Cardiac fibroblast (primary cell): ENCODE measurements at regions not wholly inside any gene's neighbourhood (a gene's known extent, or its start where the extent isn't known, plus 50 kb on each side); places are given as distances from the start of the nearest gene placed in this dataset.

Source experiments
- DNase-seq, 2 donors: peaks; one replicate each; pipeline versions ENCODE4 v3.0.0 to v3.0.0-alpha.2; 2010; ENCODE audit warnings: low read depth in 2 of 2
- H3K4me3 ChIP-seq, 2 donors: replicated peaks in 1 of 2; 1 replicate in 1 of 2; 2 replicates in 1 of 2; pipeline ENCODE4 v1.5.1; 2011; ENCODE audit warnings: low read depth in 2 of 2, low read length in 2 of 2, mild to moderate bottlenecking in 2 of 2, moderate library complexity in 1 of 2
- TF ChIP-seq, protein P1 (sequence below): IDR thresholded peaks from one replicate; pipeline ENCODE4 v1.5.1; 2011; ENCODE audit warnings: low read depth, mild to moderate bottlenecking, low read length, inconsistent platforms

DNA sequence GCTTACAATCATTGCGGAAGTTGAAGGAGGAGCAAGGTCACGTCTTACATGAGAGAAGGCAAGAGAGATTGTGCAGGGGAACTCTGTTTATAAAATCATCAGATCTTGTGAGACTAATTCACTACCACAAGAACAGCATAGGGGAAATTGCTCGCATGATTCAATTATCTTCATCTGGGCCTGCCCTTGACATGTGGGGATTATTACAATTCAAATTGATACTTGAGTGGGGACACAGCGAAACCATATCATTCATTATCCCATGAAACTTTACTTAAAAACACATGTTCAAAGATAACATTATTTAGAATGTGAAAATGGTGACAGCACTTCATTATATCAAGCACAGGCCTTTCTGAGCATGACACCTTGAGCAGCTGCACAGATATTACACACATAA is 1087.8 kb downstream of the C4orf33 start:
- TF ChIP-seq, protein P1, sequence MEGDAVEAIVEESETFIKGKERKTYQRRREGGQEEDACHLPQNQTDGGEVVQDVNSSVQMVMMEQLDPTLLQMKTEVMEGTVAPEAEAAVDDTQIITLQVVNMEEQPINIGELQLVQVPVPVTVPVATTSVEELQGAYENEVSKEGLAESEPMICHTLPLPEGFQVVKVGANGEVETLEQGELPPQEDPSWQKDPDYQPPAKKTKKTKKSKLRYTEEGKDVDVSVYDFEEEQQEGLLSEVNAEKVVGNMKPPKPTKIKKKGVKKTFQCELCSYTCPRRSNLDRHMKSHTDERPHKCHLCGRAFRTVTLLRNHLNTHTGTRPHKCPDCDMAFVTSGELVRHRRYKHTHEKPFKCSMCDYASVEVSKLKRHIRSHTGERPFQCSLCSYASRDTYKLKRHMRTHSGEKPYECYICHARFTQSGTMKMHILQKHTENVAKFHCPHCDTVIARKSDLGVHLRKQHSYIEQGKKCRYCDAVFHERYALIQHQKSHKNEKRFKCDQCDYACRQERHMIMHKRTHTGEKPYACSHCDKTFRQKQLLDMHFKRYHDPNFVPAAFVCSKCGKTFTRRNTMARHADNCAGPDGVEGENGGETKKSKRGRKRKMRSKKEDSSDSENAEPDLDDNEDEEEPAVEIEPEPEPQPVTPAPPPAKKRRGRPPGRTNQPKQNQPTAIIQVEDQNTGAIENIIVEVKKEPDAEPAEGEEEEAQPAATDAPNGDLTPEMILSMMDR, result no peak
- H3K4me3 ChIP-seq, result no peak overlapping the region
- DNase-seq, result no peak

DNA sequence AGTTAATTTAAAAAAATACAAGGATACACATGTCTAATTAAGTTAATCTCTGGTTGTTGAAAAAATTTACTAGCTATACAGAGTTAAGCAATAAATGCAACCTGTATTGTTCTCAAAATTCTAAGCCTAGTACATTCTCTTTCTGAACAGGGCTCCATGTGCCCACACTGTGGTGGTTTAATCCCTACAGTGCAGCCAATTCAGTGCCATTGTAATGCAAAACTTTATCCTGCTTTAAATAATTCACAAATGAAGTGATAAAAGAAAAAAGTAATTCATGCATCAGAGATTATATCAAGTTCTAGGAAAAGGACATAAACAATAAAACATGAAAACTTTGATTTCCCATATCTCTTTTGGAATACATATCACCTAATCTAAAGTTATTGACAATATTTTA is 1089.2 kb downstream of the C4orf33 start:
- TF ChIP-seq, protein P1, result no peak
- H3K4me3 ChIP-seq, result no peak overlapping the region
- no peak for DNase-seq

DNA sequence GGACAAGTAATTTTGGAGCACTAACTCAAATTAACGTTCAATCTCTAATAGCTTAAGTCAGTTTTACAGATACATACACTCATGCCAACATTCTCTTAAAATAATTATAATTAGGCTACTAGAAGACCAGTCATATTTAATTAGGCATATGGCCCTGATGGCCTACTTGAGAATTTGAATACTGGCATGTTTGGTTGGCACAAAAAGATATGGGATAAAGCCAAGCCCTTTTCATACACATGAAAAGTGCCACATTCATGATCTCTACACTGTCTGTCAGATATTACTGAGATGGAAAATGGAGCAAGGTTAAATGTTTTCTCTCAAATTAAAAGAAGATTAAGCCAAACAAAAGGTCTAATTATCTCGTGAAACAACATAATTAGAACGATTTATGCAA is 1091.0 kb downstream of the C4orf33 start:
- DNase-seq, result no peak
- TF ChIP-seq, protein P1, result no peak

DNA sequence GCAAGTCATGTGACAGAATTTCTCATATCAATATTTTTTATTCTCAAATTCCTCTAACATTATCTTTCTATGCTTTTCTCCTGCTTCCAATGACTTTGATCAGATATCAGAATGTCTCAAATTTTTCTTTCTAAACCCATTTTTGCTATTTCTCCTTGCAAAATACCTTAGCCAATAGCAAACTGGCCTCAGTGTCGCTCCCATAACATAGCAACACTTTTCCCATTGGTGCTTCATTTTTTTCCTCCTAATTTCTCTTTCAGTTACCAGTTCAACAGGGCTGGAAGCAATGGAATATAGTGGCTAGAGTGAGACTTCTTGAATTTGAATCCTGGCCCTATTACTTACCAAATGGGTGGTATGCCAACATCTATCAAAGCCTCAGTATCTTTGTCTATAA is 1091.6 kb downstream of the C4orf33 start:
- TF ChIP-seq, protein P1, result no peak
- DNase-seq, result no peak
- H3K4me3 ChIP-seq, result no peak overlapping the region

More for the DNA sequence above, 1091.0 kb downstream of the C4orf33 start:
- no peak overlapping the region for H3K4me3 ChIP-seq

DNA sequence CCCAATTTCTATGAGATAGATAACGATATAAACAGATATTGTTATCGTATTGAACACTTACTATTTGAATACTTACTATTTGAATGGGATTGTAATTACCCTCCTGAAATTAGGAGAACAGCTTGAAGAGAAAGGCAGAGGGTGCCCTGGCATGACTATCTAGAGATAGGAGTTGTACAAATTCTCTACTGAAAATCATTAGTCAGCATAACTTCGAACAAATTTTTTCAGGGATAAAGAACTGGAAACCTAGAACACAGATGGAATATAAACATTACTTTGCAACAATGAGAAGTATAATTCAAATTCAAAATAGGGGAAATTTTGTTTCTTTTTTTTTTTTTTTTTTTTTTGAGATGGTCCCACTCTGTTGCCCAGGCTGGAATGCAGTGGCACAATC is 1096.8 kb downstream of the C4orf33 start:
- no peak overlapping the region for H3K4me3 ChIP-seq
- TF ChIP-seq, protein P1, result no peak
- DNase-seq, result no peak

DNA sequence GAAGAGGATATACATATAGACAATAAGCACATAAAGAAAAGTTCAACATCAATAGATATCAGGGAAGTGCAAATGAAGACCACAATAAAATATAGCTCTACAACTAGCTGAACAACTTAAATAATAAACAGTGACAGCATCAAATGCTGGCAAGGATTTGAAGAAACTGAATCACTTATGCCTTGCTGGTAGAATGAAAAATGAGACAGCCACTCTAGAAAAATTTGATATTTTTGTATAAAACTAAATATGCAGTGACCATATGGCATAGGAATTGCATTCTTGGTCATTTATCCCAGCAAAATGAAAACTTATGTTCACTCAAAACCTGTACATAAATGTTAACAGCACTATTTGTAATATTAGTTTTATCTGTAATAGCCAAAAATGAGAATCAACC is 1102.0 kb downstream of the C4orf33 start:
- DNase-seq, result no peak
- H3K4me3 ChIP-seq, result no peak overlapping the region
- TF ChIP-seq, protein P1, result no peak

DNA sequence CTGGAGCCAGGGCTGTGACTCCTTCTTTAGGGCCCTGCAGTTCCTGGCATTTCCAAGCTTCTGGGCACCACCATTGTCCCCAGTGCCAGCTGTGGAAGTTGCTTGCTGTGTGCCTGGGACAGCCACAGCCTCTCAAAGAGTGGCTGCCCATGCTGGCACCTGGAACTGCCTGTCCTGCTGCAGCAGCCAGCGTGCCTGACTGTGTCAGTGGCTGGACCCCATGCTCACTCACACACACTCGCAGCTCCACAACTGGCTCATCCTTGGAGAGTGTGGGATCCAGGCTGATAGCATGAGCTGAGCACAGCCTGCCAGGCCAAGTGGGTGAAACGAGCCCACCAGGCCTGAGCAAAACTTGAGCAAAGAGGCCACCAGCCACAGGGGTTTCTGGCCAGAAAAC is 1107.6 kb downstream of the C4orf33 start:
- no peak for DNase-seq
- H3K4me3 ChIP-seq, result no peak overlapping the region
- TF ChIP-seq, protein P1, result no peak
